PC-3 (cell line): ENCODE measurements at regions not wholly inside any gene's neighbourhood (a gene's known extent, or its start where the extent isn't known, plus 50 kb on each side); places are given as distances from the start of the nearest gene placed in this dataset.

ENCODE experiments used
- ATAC-seq: fragments of 200-7000 bp; cut with Tn5 transposase; 2 replicates; pipeline ENCODE4 v1.9.1; 2020; ENCODE audit warnings: mild to moderate bottlenecking, moderate library complexity
- BruUV-seq: library from RNA; stranded (reverse); fragments of 400-500 nt; replicated peaks from 2 replicates; lab custom pipeline; 2021; lab: Mats Ljungman, UMichigan
- CTCF ChIA-PET: fragments of 300-600 bp; sonication (Branson Sonifier 250); formaldehyde crosslinking; loops from one replicate; lab custom pipeline; 2022; ENCODE audit warnings: antibody characterized with exemption; lab: Charles Lee
- POLR2A ChIA-PET: fragments of 300-600 bp; sonication (Branson Sonifier 250); formaldehyde crosslinking; loops from one replicate; lab custom pipeline; 2022; ENCODE audit warnings: antibody characterized with exemption; ENCODE audit not compliant: unreplicated experiment; lab: Charles Lee
- DNase-seq: peaks from one replicate; pipeline ENCODE4 v3.0.0-alpha.2; 2015
- H2AFZ ChIP-seq: fragments of 300-600 bp; sonication (generic); 2 replicates; pipeline ENCODE4 v1.6.0; 2016; ENCODE audit warnings: antibody characterized with exemption, low read length
- H3F3A ChIP-seq: fragments of 300-600 bp; sonication (generic); one replicate; pipeline ENCODE4 v1.6.0; 2017; ENCODE audit warnings: antibody characterized with exemption, low read length, control low read depth, mild to moderate bottlenecking; ENCODE audit not compliant: unreplicated experiment
- H3K27ac ChIP-seq: fragments of 300-600 bp; sonication (generic); 2 replicates; pipeline ENCODE4 v1.5.1; 2016; ENCODE audit warnings: mild to moderate bottlenecking, low read length
- H3K27me3 ChIP-seq: fragments of 300-600 bp; sonication (generic); 2 replicates; pipeline ENCODE4 v1.6.1; 2016; ENCODE audit warnings: low read length, mixed read lengths
- H3K36me3 ChIP-seq: fragments of 300-600 bp; sonication (generic); 2 replicates; pipeline ENCODE4 v1.6.1; 2016; ENCODE audit warnings: low read depth, mixed run types, low read length, mixed read lengths
- H3K4me1 ChIP-seq: fragments of 300-600 bp; sonication (generic); 2 replicates; pipeline ENCODE4 v1.5.1; 2016; ENCODE audit warnings: low read length; ENCODE audit not compliant: insufficient read depth
- H3K4me2 ChIP-seq: fragments of 300-600 bp; sonication (generic); 2 replicates; pipeline ENCODE4 v1.6.0; 2016; ENCODE audit warnings: low read length
- H3K4me3 ChIP-seq: fragments of 300-600 bp; sonication (generic); 2 replicates; pipeline ENCODE4 v1.5.1; 2016; ENCODE audit warnings: mild to moderate bottlenecking, low read length, mixed read lengths
- H3K79me2 ChIP-seq: fragments of 300-600 bp; sonication (generic); 2 replicates; pipeline ENCODE4 v1.6.1; 2017; ENCODE audit warnings: low read length, mixed read lengths
- H3K9ac ChIP-seq: fragments of 300-600 bp; sonication (generic); 2 replicates; pipeline ENCODE4 v1.6.0; 2016; ENCODE audit warnings: mild to moderate bottlenecking, low read length
- H3K9me2 ChIP-seq: fragments of 300-600 bp; sonication (generic); replicated peaks from 2 replicates; pipeline ENCODE4 v1.6.1; 2016; ENCODE audit warnings: mixed run types, low read length, mixed read lengths
- H3K9me3 ChIP-seq: fragments of 300-600 bp; sonication (generic); 2 replicates; pipeline ENCODE4 v1.6.1; 2016; ENCODE audit warnings: low read length, mixed read lengths
- H4K20me1 ChIP-seq: fragments of 300-600 bp; sonication (generic); 2 replicates; pipeline ENCODE4 v1.6.1; 2016; ENCODE audit warnings: low read length, mixed read lengths
- EZH2 ChIP-seq: fragments of 300-600 bp; sonication (generic); IDR thresholded peaks from one replicate; pipeline ENCODE4 v1.6.1; 2017; ENCODE audit warnings: antibody characterized with exemption, mild to moderate bottlenecking, low read length; ENCODE audit not compliant: unreplicated experiment
- EZH2phosphoT487 ChIP-seq: fragments of 300-600 bp; sonication (generic); IDR thresholded peaks from 2 replicates; pipeline ENCODE4 v1.6.1; 2018; ENCODE audit warnings: mild to moderate bottlenecking, antibody characterized with exemption, low read length, borderline replicate concordance
- intact Hi-C: fragments of 100-400 bp; cut with micrococcal nuclease; formaldehyde crosslinking; loops from 2 replicates; pipeline ENCODE4 v1.9.0; 2023
- TF ChIP-seq, protein P1 (sequence below): fragments of 300-600 bp; sonication (generic); conservative IDR thresholded peaks from 2 replicates; pipeline ENCODE4 v1.5.1; 2017; ENCODE audit warnings: antibody characterized with exemption, low read depth, mild to moderate bottlenecking, low read length

DNA sequence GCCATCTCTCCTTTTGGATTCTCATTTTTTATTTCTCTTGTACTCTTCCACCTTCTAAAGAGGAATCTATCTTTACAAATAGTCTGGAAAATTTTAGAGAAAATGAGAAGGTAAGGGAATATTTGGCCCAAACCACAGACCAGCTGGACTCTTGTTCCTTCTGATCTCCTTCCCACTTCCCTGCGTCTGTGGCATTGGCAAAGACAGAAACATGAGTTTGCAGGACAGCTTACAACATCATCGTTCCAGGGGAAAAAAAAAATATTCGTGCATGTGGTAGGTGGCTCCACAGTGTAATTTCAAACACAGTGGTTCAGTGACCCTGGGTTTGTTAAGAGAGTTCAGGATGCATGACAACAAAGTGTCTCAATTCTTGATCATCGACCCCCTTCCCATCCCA lies 755.0 kb downstream of the DNAH5 start:
- Histone ChIP-seq H3K9me3 (no peaks in the 10 kb centered on the region), H3K4me3 (no peak overlapping the region), H3K79me2 (no peaks in the 10 kb centered on the region), H3K27ac (no peak overlapping the region), H4K20me1 (no peaks in the 10 kb centered on the region), H2AFZ (no peak overlapping the region), H3K9ac (no peak overlapping the region), H3K36me3 (no peaks in the 10 kb centered on the region), H3K9me2 (no peaks in the 10 kb centered on the region), H3K4me2 (no peak overlapping the region), H3K4me1 (no peaks in the 10 kb centered on the region), H3K27me3 (no peaks in the 10 kb centered on the region), H3F3A (no peaks in the 10 kb centered on the region)
- TF ChIP-seq EZH2 (no peak), EZH2phosphoT487 (no peak)
- TF ChIP-seq, protein P1, sequence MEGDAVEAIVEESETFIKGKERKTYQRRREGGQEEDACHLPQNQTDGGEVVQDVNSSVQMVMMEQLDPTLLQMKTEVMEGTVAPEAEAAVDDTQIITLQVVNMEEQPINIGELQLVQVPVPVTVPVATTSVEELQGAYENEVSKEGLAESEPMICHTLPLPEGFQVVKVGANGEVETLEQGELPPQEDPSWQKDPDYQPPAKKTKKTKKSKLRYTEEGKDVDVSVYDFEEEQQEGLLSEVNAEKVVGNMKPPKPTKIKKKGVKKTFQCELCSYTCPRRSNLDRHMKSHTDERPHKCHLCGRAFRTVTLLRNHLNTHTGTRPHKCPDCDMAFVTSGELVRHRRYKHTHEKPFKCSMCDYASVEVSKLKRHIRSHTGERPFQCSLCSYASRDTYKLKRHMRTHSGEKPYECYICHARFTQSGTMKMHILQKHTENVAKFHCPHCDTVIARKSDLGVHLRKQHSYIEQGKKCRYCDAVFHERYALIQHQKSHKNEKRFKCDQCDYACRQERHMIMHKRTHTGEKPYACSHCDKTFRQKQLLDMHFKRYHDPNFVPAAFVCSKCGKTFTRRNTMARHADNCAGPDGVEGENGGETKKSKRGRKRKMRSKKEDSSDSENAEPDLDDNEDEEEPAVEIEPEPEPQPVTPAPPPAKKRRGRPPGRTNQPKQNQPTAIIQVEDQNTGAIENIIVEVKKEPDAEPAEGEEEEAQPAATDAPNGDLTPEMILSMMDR, result no peak
- intact Hi-C loops, result no loop called here
- CTCF ChIA-PET, result no interaction called here
- no peak for ATAC-seq
- DNase-seq, result no peak
- POLR2A ChIA-PET, result no interaction called here
- BruUV-seq, result no TSS peak

DNA sequence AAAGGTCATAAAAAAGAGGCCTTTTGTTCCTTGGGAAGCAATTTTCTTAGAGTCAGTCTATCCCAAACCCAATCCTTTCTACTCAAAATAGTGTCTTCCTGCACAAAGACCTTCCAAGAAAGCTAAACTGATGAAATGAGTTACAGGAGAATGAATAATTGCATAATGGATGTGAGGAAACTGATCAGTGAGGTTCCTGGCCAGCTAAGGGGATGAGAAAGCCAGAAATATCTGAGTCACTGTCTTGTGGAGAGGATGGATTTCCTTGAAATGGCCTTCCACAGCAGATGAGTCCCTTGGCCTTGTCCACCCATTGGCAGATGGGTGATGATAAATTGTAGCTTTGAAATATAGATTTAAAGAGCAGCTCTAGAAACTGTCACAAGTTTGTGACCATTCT lies 756.1 kb downstream of the DNAH5 start:
- CTCF ChIA-PET, result interaction anchor here (0.6 kb wide), 1 partner anchor 292 kb away, joined by 3 read pairs; no protein-coding TSS in a partner anchor
- TF ChIP-seq, protein P1, result no peak
- no peak for TF ChIP-seq EZH2
- no peak for TF ChIP-seq EZH2phosphoT487
- BruUV-seq, result no TSS peak

GRCh38 chr5:13187186-13187585 lies 757.3 kb downstream of the DNAH5 start:
- Histone ChIP-seq H3K36me3 (no peaks in the 10 kb centered on the region), H3K9me2 (no peaks in the 10 kb centered on the region), H3K79me2 (no peaks in the 10 kb centered on the region), H3K4me1 (no peaks in the 10 kb centered on the region), H3K27me3 (no peaks in the 10 kb centered on the region), H2AFZ (no peak overlapping the region), H3K9ac (no peak overlapping the region), H3K4me2 (no peak overlapping the region), H3F3A (no peaks in the 10 kb centered on the region), H3K9me3 (no peaks in the 10 kb centered on the region), H3K27ac (no peak overlapping the region), H3K4me3 (no peak overlapping the region), H4K20me1 (no peaks in the 10 kb centered on the region)
- no peak for TF ChIP-seq EZH2
- no peak for TF ChIP-seq EZH2phosphoT487
- TF ChIP-seq, protein P1, result no peak
- ChIA-PET POLR2A (no interaction called here), CTCF (no interaction called here)
- DNase-seq (no peak), ATAC-seq (no peak)
- no TSS peak for BruUV-seq
- intact Hi-C loops, result no loop called here

More for the DNA sequence above, 756.1 kb downstream of the DNAH5 start:
- DNase-seq (peak; percentile 18), ATAC-seq (no peak)
- no peaks in the 10 kb centered on the region for H3K9me3 ChIP-seq
- no peak overlapping the region for H3K4me3 ChIP-seq
- H2AFZ ChIP-seq, result no peak overlapping the region
- H3K27me3 ChIP-seq, result no peaks in the 10 kb centered on the region
- POLR2A ChIA-PET, result no interaction called here
- no peaks in the 10 kb centered on the region for H3K4me1 ChIP-seq
- no peaks in the 10 kb centered on the region for H3F3A ChIP-seq
- intact Hi-C loops, result no loop called here
- no peak overlapping the region for H3K27ac ChIP-seq
- H3K36me3 ChIP-seq, result no peaks in the 10 kb centered on the region
- H4K20me1 ChIP-seq, result no peaks in the 10 kb centered on the region
- H3K9me2 ChIP-seq, result no peaks in the 10 kb centered on the region
- no peak overlapping the region for H3K4me2 ChIP-seq
- H3K9ac ChIP-seq, result no peak overlapping the region
- H3K79me2 ChIP-seq, result no peaks in the 10 kb centered on the region
